H1 (cell line): ENCODE measurements at regions not wholly inside any gene's neighbourhood (a gene's known extent, or its start where the extent isn't known, plus 50 kb on each side); places are given as distances from the start of the nearest gene placed in this dataset.

Experiments
- CTCF ChIA-PET: fragments of 300-600 bp; sonication (Branson Sonifier 250); formaldehyde crosslinking; loops from one replicate; lab custom pipeline; 2021; ENCODE audit not compliant: partially characterized antibody; lab: Charles Lee
- POLR2A ChIA-PET: fragments of 300-600 bp; sonication (Branson Sonifier 250); formaldehyde crosslinking; loops from one replicate; lab custom pipeline; 2021; ENCODE audit warnings: inconsistent platforms; ENCODE audit not compliant: partially characterized antibody; lab: Charles Lee
- DNase-seq, 2 experiments: peaks; one replicate each; pipeline versions ENCODE4 v3.0.0 to v3.0.0-alpha.2; 2010 to 2022; ENCODE audit warnings: low spot score in 2 of 2, low read depth in 1 of 2, mixed read lengths in 1 of 2
- FAIRE-seq: peaks from 2 replicates; lab custom pipeline; 2011; peaks lifted over from hg19 to GRCh38; lab: Jason Lieb, UNC
- H2AFZ ChIP-seq: 2 replicates; pipeline ENCODE4 v1.8.1; 2012; ENCODE audit warnings: low read length, inconsistent platforms
- H2AK5ac ChIP-seq: 2 replicates; pipeline ENCODE4 v1.6.1; 2013; ENCODE audit warnings: low read depth, low read length
- H2BK120ac ChIP-seq: replicated peaks from 2 replicates; pipeline ENCODE3; 2013; ENCODE audit warnings: low read depth, low read length, inconsistent platforms
- H2BK12ac ChIP-seq: 2 replicates; pipeline ENCODE4 v1.6.1; 2013; ENCODE audit warnings: low read depth, low read length
- H2BK15ac ChIP-seq: 2 replicates; pipeline ENCODE4 v1.6.1; 2013; ENCODE audit warnings: low read length
- H2BK20ac ChIP-seq: 2 replicates; pipeline ENCODE4 v1.6.1; 2013; ENCODE audit warnings: low read length
- H2BK5ac ChIP-seq: 2 replicates; pipeline ENCODE4 v1.6.1; 2013; ENCODE audit warnings: low read depth, low read length
- H3K14ac ChIP-seq: 2 replicates; pipeline ENCODE4 v1.6.1; 2013; ENCODE audit warnings: inconsistent platforms; ENCODE audit not compliant: insufficient read length
- H3K18ac ChIP-seq: 2 replicates; pipeline ENCODE4 v1.6.1; 2013; ENCODE audit warnings: low read length; ENCODE audit errors: extremely low read depth
- H3K23ac ChIP-seq: 2 replicates; pipeline ENCODE4 v1.6.1; 2013; ENCODE audit warnings: inconsistent platforms; ENCODE audit not compliant: insufficient read length
- H3K23me2 ChIP-seq: 2 replicates; pipeline ENCODE4 v1.6.1; 2013; ENCODE audit warnings: low read depth, low read length
- H3K27ac ChIP-seq: 2 replicates; pipeline ENCODE4 v1.6.1; 2011; ENCODE audit warnings: low read depth, low read length, inconsistent platforms
- H3K27me3 ChIP-seq, 4 experiments: replicated peaks in 1 of 4; 1 replicate in 1 of 4; 2 replicates in 3 of 4; pipeline versions ENCODE4 v1.6.1 to v1.8.1; 2011 to 2013; ENCODE audit warnings: low read length in 3 of 4, mild to moderate bottlenecking in 3 of 4, inconsistent platforms in 2 of 4, mixed read lengths in 2 of 4, moderate library complexity in 1 of 4; ENCODE audit not compliant: control insufficient read depth in 3 of 4, insufficient read depth in 3 of 4; ENCODE audit errors: extremely low read depth in 1 of 4
- H3K36me3 ChIP-seq, 4 experiments: 2 replicates each; pipeline versions ENCODE4 v1.6.1 to v1.8.1; 2011 to 2013; ENCODE audit warnings: mild to moderate bottlenecking in 4 of 4, low read length in 3 of 4, moderate library complexity in 2 of 4, control low read depth in 1 of 4, inconsistent platforms in 1 of 4; ENCODE audit not compliant: insufficient read depth in 4 of 4, control insufficient read depth in 2 of 4
- H3K4ac ChIP-seq: replicated peaks from 2 replicates; pipeline ENCODE3; 2013; ENCODE audit warnings: low read length, low read depth, mixed read lengths, inconsistent platforms; ENCODE audit not compliant: insufficient read length
- H3K4me1 ChIP-seq, 4 experiments: replicated peaks in 1 of 4; 1 replicate in 1 of 4; 2 replicates in 3 of 4; pipeline versions ENCODE4 v1.6.1 to v1.8.1; 2011 to 2013; ENCODE audit warnings: low read length in 3 of 4, inconsistent platforms in 2 of 4, mixed read lengths in 1 of 4; ENCODE audit not compliant: insufficient read depth in 4 of 4, control insufficient read depth in 3 of 4
- H3K4me2 ChIP-seq, 2 experiments: 2 replicates each; pipeline versions ENCODE4 v1.6.1 to v1.8.1; 2011 to 2013; ENCODE audit warnings: low read depth in 2 of 2, low read length in 2 of 2, control low read depth in 1 of 2, inconsistent platforms in 1 of 2, mild to moderate bottlenecking in 1 of 2; ENCODE audit not compliant: insufficient read depth in 1 of 2
- H3K4me3 ChIP-seq, 4 experiments: fragments of 200-600, 300-600 bp in 1 of 4; sonication (generic), shearing (Covaris generic), sonication (Bioruptor Twin) in 1 of 4; 2 replicates each; pipeline versions ENCODE4 v1.5.1 to v1.8.1; 2011 to 2016; ENCODE audit warnings: low read length in 4 of 4, low read depth in 3 of 4, control low read depth in 2 of 4, inconsistent platforms in 2 of 4, mild to moderate bottlenecking in 2 of 4, mixed read lengths in 1 of 4, moderate library complexity in 1 of 4; ENCODE audit not compliant: insufficient read depth in 2 of 4; ENCODE audit errors: extremely low read depth in 1 of 4
- H3K56ac ChIP-seq: replicated peaks from 2 replicates; pipeline ENCODE3; 2013; ENCODE audit warnings: low read depth, mild to moderate bottlenecking, mixed read lengths, low read length, inconsistent platforms; ENCODE audit not compliant: insufficient read length
- H3K79me1 ChIP-seq: 2 replicates; pipeline ENCODE4 v1.6.1; 2013; ENCODE audit warnings: low read depth, low read length, control low read depth
- H3K79me2 ChIP-seq, 2 experiments: 2 replicates each; pipeline versions ENCODE4 v1.6.1 to v1.8.1; 2012 to 2013; ENCODE audit warnings: low read length in 2 of 2, mild to moderate bottlenecking in 2 of 2, inconsistent platforms in 1 of 2; ENCODE audit not compliant: insufficient read depth in 2 of 2, control insufficient read depth in 1 of 2
- H3K9ac ChIP-seq, 4 experiments: replicated peaks in 1 of 4; 1 replicate in 1 of 4; 2 replicates in 3 of 4; pipeline versions ENCODE4 v1.6.1 to v1.8.1; 2011 to 2013; ENCODE audit warnings: low read depth in 3 of 4, low read length in 3 of 4, control low read depth in 2 of 4, mild to moderate bottlenecking in 2 of 4, moderate library complexity in 2 of 4, inconsistent platforms in 1 of 4; ENCODE audit errors: extremely low read depth in 1 of 4
- H3K9me3 ChIP-seq, 2 experiments: 2 replicates each; pipeline versions ENCODE4 v1.6.1 to v1.8.1; 2012 to 2013; ENCODE audit warnings: mild to moderate bottlenecking in 2 of 2, moderate library complexity in 2 of 2, control low read depth in 1 of 2, inconsistent platforms in 1 of 2, low read depth in 1 of 2, low read length in 1 of 2, mixed read lengths in 1 of 2; ENCODE audit not compliant: insufficient read depth in 2 of 2
- H4K20me1 ChIP-seq, 2 experiments: replicated peaks in 1 of 2; 2 replicates each; pipeline versions ENCODE3 to v1.8.1; 2011 to 2013; ENCODE audit warnings: inconsistent platforms in 2 of 2, low read length in 2 of 2, mild to moderate bottlenecking in 1 of 2; ENCODE audit not compliant: insufficient read depth in 2 of 2, control insufficient read depth in 1 of 2
- H4K5ac ChIP-seq: 2 replicates; pipeline ENCODE4 v1.6.1; 2013; ENCODE audit warnings: low read length, low read depth, mixed read lengths, inconsistent platforms; ENCODE audit not compliant: insufficient read length
- H4K8ac ChIP-seq: 2 replicates; pipeline ENCODE4 v1.8.0; 2013; ENCODE audit warnings: mild to moderate bottlenecking, moderate library complexity, low read length, inconsistent platforms; ENCODE audit not compliant: insufficient read depth; ENCODE audit errors: extremely low read depth
- H4K91ac ChIP-seq: replicated peaks from 2 replicates; pipeline ENCODE3; 2013; ENCODE audit warnings: low read length, mixed read lengths, inconsistent platforms; ENCODE audit not compliant: insufficient read length
- BACH1 ChIP-seq: IDR thresholded peaks from 2 replicates; pipeline ENCODE4 v1.6.1; 2012; ENCODE audit warnings: low read length, improper control_type of control experiment
- EGR1 ChIP-seq: IDR thresholded peaks from 2 replicates; pipeline ENCODE4 v1.6.1; 2011; ENCODE audit warnings: low read depth, low read length, borderline replicate concordance
- EZH2 ChIP-seq: fragments of 200-600 bp; sonication (generic); IDR thresholded peaks from 2 replicates; pipeline ENCODE4 v1.7.1; 2012; ENCODE audit warnings: low read depth, mild to moderate bottlenecking, moderate library complexity, low read length, inconsistent platforms; ENCODE audit not compliant: severe bottlenecking
- GABPA ChIP-seq: IDR thresholded peaks from 2 replicates; pipeline ENCODE4 v1.6.1; 2011; ENCODE audit warnings: mild to moderate bottlenecking, low read length, moderate library complexity, borderline replicate concordance; ENCODE audit not compliant: insufficient read depth
- KDM1A ChIP-seq: fragments of 200-600, 300-600 bp; sonication (generic); IDR thresholded peaks from 2 replicates; pipeline ENCODE4 v1.7.1; 2016; ENCODE audit warnings: mild to moderate bottlenecking, low read length, borderline replicate concordance
- KDM5A ChIP-seq: fragments of 200-600 bp; IDR thresholded peaks from 2 replicates; pipeline ENCODE4 v1.7.1; 2012; ENCODE audit warnings: mild to moderate bottlenecking, low read length, inconsistent platforms, mixed read lengths
- MAX ChIP-seq: IDR thresholded peaks from 2 replicates; pipeline ENCODE4 v1.6.1; 2012; ENCODE audit warnings: inconsistent platforms
- RXRA ChIP-seq: IDR thresholded peaks from 2 replicates; pipeline ENCODE4 v1.6.1; 2011; ENCODE audit warnings: low read depth, mild to moderate bottlenecking, low read length, moderate library complexity; ENCODE audit not compliant: insufficient read depth
- SAP30 ChIP-seq: fragments of 300-600 bp; sonication (generic); IDR thresholded peaks from 2 replicates; pipeline ENCODE4 v1.7.1; 2012; ENCODE audit warnings: low read length, moderate library complexity, mild to moderate bottlenecking, inconsistent platforms; ENCODE audit not compliant: insufficient read depth, insufficient replicate concordance
- TAF7 ChIP-seq: optimal IDR thresholded peaks from 2 replicates; pipeline ENCODE3; 2011; ENCODE audit warnings: low read depth, mild to moderate bottlenecking, inconsistent platforms, low read length, moderate library complexity, borderline replicate concordance
- TEAD4 ChIP-seq: IDR thresholded peaks from 2 replicates; pipeline ENCODE4 v1.6.1; 2012; ENCODE audit warnings: low read depth, low read length, inconsistent platforms, mixed read lengths
- USF2 ChIP-seq: IDR thresholded peaks from 2 replicates; pipeline ENCODE4 v1.6.1; 2011; ENCODE audit warnings: low read length, improper control_type of control experiment
- YY1 ChIP-seq: IDR thresholded peaks from 2 replicates; pipeline ENCODE4 v1.6.1; 2011; ENCODE audit warnings: low read depth, mild to moderate bottlenecking, low read length
- WGBS, 2 experiments: shearing (Covaris generic) in 1 of 2; methylation state at CpG; one replicate each; pipeline versions ENCODE4 v1.1.6 to v1.1.7; 2013 to 2015; ENCODE audit warnings: low lambda C conversion rate in 2 of 2, mixed read lengths in 2 of 2, inconsistent platforms in 1 of 2, low coverage in 1 of 2, missing lambda C conversion rate in 1 of 2; ENCODE audit not compliant: insufficient replicate concordance in 2 of 2, insufficient coverage in 1 of 2, insufficient read length in 1 of 2; ENCODE audit errors: extremely low coverage in 1 of 2, missing lambda C conversion rate in 1 of 2; 5-methylcytosine and 5-hydroxymethylcytosine counted together

- Histone ChIP-seq H3K18ac (no peak overlapping the region), H3K4me1 (no peaks in the 10 kb centered on the region), H3K27ac (no peak overlapping the region), H2AK5ac (no peak overlapping the region), H2BK120ac (no peak overlapping the region), H4K5ac (no peak overlapping the region), H3K4ac (no peak overlapping the region), H4K91ac (no peak overlapping the region), H3K4me3 (no peak overlapping the region), H3K14ac (no peak overlapping the region), H3K4me2 (no peak overlapping the region), H3K36me3 (no peaks in the 10 kb centered on the region), H2BK15ac (no peak overlapping the region), H3K23me2 (no peaks in the 10 kb centered on the region), H4K8ac (no peak overlapping the region), H3K56ac (no peak overlapping the region), H3K79me2 (no peaks in the 10 kb centered on the region), H4K20me1 (no peaks in the 10 kb centered on the region), H3K79me1 (no peaks in the 10 kb centered on the region), H2BK5ac (no peak overlapping the region), H2BK20ac (no peak overlapping the region), H3K27me3 (no peaks in the 10 kb centered on the region; a peak in 1 of 7 replicates), H3K9ac (no peak overlapping the region), H3K9me3 (no peaks in the 10 kb centered on the region; a peak in 1 of 4 replicates), H2BK12ac (no peak overlapping the region), H2AFZ (no peak overlapping the region), H3K23ac (no peak overlapping the region)
- POLR2A ChIA-PET, result no interaction called here
- FAIRE-seq (no peak), DNase-seq (no peak)
- CTCF ChIA-PET, result interaction anchor here (1.6 kb wide), 1 partner anchor 156 kb away, joined by 5 read pairs; no protein-coding TSS in a partner anchor
- 94% methylated on average over 4 of the region's 4 CpGs; no CpG with 5 or more reads in 1 of the 2 experiments for WGBS, 2 experiments
- TF ChIP-seq EGR1, result no peak
- TF ChIP-seq KDM1A, result no peak
- no peak for TF ChIP-seq MAX
- no peak for TF ChIP-seq KDM5A
- TF ChIP-seq SAP30, result no peak
- no peak for TF ChIP-seq TAF7
- no peak for TF ChIP-seq EZH2
- TF ChIP-seq TEAD4, result no peak
- TF ChIP-seq RXRA, result no peak
- TF ChIP-seq GABPA, result no peak
- no peak for TF ChIP-seq BACH1
- TF ChIP-seq USF2, result no peak
- no peak for TF ChIP-seq YY1
These were observed 170.4 kb downstream of the IRX5 start for GRCh38 chr16:55101026-55101425.
